Endodermal cell (in vitro differentiated cells): ENCODE measurements at regions not wholly inside any gene's neighbourhood (a gene's known extent, or its start where the extent isn't known, plus 50 kb on each side); places are given as distances from the start of the nearest gene placed in this dataset.

Source experiments
- DNase-seq: peaks from one replicate; pipeline ENCODE4 v3.0.0-alpha.2; 2017
- H3K27ac ChIP-seq: 2 replicates; pipeline ENCODE4 v1.5.1; 2013; ENCODE audit warnings: mild to moderate bottlenecking, low read depth, low read length, moderate library complexity
- H3K27me3 ChIP-seq: 2 replicates; pipeline ENCODE4 v1.6.1; 2013; ENCODE audit warnings: mild to moderate bottlenecking, low read length, moderate library complexity; ENCODE audit not compliant: insufficient read depth, control insufficient read depth, poor library complexity, severe bottlenecking
- H3K36me3 ChIP-seq: 2 replicates; pipeline ENCODE4 v1.7.0; 2013; ENCODE audit warnings: mild to moderate bottlenecking, low read length, moderate library complexity; ENCODE audit not compliant: control insufficient read depth, insufficient read depth
- H3K4me1 ChIP-seq: one replicate; pipeline ENCODE4 v1.7.0; 2013; ENCODE audit warnings: low read length; ENCODE audit not compliant: control insufficient read depth, insufficient read depth
- H3K4me3 ChIP-seq: 2 replicates; pipeline ENCODE4 v1.5.1; 2013; ENCODE audit warnings: mild to moderate bottlenecking, low read length, moderate library complexity
- H3K9ac ChIP-seq: 2 replicates; pipeline ENCODE4 v1.6.1; 2013; ENCODE audit warnings: mild to moderate bottlenecking, low read length, moderate library complexity; ENCODE audit not compliant: poor library complexity, severe bottlenecking; ENCODE audit errors: extremely low read depth
- H3K9me3 ChIP-seq: 2 replicates; pipeline ENCODE4 v1.6.1; 2013; ENCODE audit warnings: mild to moderate bottlenecking, low read length, moderate library complexity; ENCODE audit not compliant: control insufficient read depth
- H3K27ac Mint-ChIP-seq: 2 replicates; pipeline ENCODE4 v1.8.0; 2020; ENCODE audit warnings: mixed read lengths
- H3K27me3 Mint-ChIP-seq: 2 replicates; pipeline ENCODE4 v1.8.0; 2021; ENCODE audit warnings: mild to moderate bottlenecking, mixed read lengths; ENCODE audit not compliant: insufficient read depth
- H3K36me3 Mint-ChIP-seq: 2 replicates; pipeline ENCODE4 v1.8.0; 2020; ENCODE audit warnings: low read depth, mixed read lengths
- H3K4me1 Mint-ChIP-seq: 2 replicates; pipeline ENCODE4 v1.8.0; 2020; ENCODE audit warnings: mixed read lengths
- H3K4me3 Mint-ChIP-seq: 2 replicates; pipeline ENCODE4 v1.8.0; 2020; ENCODE audit warnings: mild to moderate bottlenecking, moderate library complexity, mixed read lengths
- H3K9me3 Mint-ChIP-seq: 2 replicates; pipeline ENCODE4 v1.8.0; 2020; ENCODE audit warnings: mild to moderate bottlenecking, mixed read lengths
- CTCF ChIP-seq: fragments of 200-600 bp; sonication (generic); conservative IDR thresholded peaks from 2 replicates; pipeline ENCODE4 v1.5.0; 2021; ENCODE audit warnings: antibody characterized with exemption, mild to moderate bottlenecking
- WGBS, 2 experiments: methylation state at CpG; one replicate each; pipeline versions ENCODE4 v1.1.5 to v1.1.7; 2013; ENCODE audit warnings: missing lambda C conversion rate in 2 of 2, mixed read lengths in 1 of 2; ENCODE audit not compliant: insufficient coverage in 1 of 2, insufficient read length in 1 of 2; 5-methylcytosine and 5-hydroxymethylcytosine counted together

- Mint-ChIP-seq H3K9me3 (no peaks in the 10 kb centered on the region), H3K4me1 (peaks cover 1% of the 10 kb centered on the region), H3K27me3 (no peaks in the 10 kb centered on the region), H3K4me3 (no peak overlapping the region), H3K27ac (no peak overlapping the region), H3K36me3 (no peaks in the 10 kb centered on the region)
- no peaks in the 10 kb centered on the region for H3K4me1 ChIP-seq
- no peak overlapping the region for H3K4me3 ChIP-seq
- H3K27ac ChIP-seq = no peak overlapping the region
- no peak for TF ChIP-seq CTCF
- H3K9me3 ChIP-seq = peaks cover 4% of the 10 kb centered on the region
- no peak for DNase-seq
- H3K9ac ChIP-seq = no peak overlapping the region
- no peaks in the 10 kb centered on the region for H3K36me3 ChIP-seq
- no peaks in the 10 kb centered on the region for H3K27me3 ChIP-seq
These were observed 59.8 kb upstream of the NTRK2 start for GRCh38 chr9:84609779-84610178.

- H3K4me3 Mint-ChIP-seq = no peak overlapping the region
- DNase-seq = no peak
- no peak overlapping the region for H3K27ac Mint-ChIP-seq
- Histone ChIP-seq H3K27ac (no peak overlapping the region), H3K27me3 (no peaks in the 10 kb centered on the region), H3K4me1 (no peaks in the 10 kb centered on the region), H3K36me3 (no peaks in the 10 kb centered on the region), H3K9ac (no peak overlapping the region), H3K9me3 (peaks cover 4% of the 10 kb centered on the region), H3K4me3 (no peak overlapping the region)
- WGBS, 2 experiments = 67 to 94% methylated on average over 1 to 2 of the region's 2 CpGs
- TF ChIP-seq CTCF = no peak
- H3K27me3 Mint-ChIP-seq = no peaks in the 10 kb centered on the region
- H3K4me1 Mint-ChIP-seq = peaks cover 3% of the 10 kb centered on the region
- no peaks in the 10 kb centered on the region for H3K36me3 Mint-ChIP-seq
- no peaks in the 10 kb centered on the region for H3K9me3 Mint-ChIP-seq
These were observed 56.1 kb upstream of the NTRK2 start for GRCh38 chr9:84613431-84613830.

- Histone ChIP-seq H3K4me1 (no peaks in the 10 kb centered on the region), H3K9ac (no peak overlapping the region), H3K36me3 (no peaks in the 10 kb centered on the region), H3K27ac (no peak overlapping the region), H3K9me3 (peaks cover 4% of the 10 kb centered on the region), H3K4me3 (no peak overlapping the region), H3K27me3 (no peaks in the 10 kb centered on the region)
- Mint-ChIP-seq H3K27me3 (no peaks in the 10 kb centered on the region), H3K4me3 (no peak overlapping the region), H3K36me3 (no peaks in the 10 kb centered on the region), H3K4me1 (peaks cover 3% of the 10 kb centered on the region), H3K27ac (no peak overlapping the region), H3K9me3 (no peaks in the 10 kb centered on the region)
- WGBS, 2 experiments = 62% methylated on average over 3 of the region's 3 CpGs; no CpG with 5 or more reads in 1 of the 2 experiments
- TF ChIP-seq CTCF = no peak
- peak; percentile 46 for DNase-seq
These were observed 54.0 kb upstream of the NTRK2 start for GRCh38 chr9:84615544-84615943.
